ENCODE measurements at regions not wholly inside any gene's neighbourhood (a gene's known extent, or its start where the extent isn't known, plus 50 kb on each side); places are given as distances from the start of the nearest gene placed in this dataset.

DNA sequence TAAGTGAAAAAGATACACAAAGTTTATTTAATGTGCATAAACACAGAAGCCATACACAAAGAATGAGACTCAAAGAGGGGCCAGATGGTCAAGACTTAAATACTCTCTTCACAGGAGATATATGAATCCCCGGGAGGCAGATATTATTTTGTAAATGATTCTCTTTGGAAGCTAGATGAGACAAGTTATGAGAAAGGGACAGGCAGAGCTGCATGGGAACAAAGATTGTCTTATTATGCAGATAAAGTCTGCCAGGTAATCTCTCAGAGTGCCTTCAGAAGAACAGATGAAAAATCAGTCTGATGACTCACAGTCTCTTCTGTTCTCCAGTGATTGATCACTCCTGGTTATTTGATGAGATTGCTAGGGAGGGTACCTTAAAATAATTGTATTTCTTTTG, 89.0 kb downstream of the NAF1 start:
- TF ChIP-seq EZH2phosphoT487 (IDR thresholded peaks at IDR 0.05; ENCODE audit: borderline replicate concordance), result no peak
- TF ChIP-seq, protein P1, sequence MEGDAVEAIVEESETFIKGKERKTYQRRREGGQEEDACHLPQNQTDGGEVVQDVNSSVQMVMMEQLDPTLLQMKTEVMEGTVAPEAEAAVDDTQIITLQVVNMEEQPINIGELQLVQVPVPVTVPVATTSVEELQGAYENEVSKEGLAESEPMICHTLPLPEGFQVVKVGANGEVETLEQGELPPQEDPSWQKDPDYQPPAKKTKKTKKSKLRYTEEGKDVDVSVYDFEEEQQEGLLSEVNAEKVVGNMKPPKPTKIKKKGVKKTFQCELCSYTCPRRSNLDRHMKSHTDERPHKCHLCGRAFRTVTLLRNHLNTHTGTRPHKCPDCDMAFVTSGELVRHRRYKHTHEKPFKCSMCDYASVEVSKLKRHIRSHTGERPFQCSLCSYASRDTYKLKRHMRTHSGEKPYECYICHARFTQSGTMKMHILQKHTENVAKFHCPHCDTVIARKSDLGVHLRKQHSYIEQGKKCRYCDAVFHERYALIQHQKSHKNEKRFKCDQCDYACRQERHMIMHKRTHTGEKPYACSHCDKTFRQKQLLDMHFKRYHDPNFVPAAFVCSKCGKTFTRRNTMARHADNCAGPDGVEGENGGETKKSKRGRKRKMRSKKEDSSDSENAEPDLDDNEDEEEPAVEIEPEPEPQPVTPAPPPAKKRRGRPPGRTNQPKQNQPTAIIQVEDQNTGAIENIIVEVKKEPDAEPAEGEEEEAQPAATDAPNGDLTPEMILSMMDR (conservative IDR thresholded peaks at IDR 0.05; ENCODE audit: low read length), result no peak

All from Loucy (cell line).